Liver (tissue), 3 donors: ENCODE measurements at regions not wholly inside any gene's neighbourhood (a gene's known extent, or its start where the extent isn't known, plus 50 kb on each side); places are given as distances from the start of the nearest gene placed in this dataset.

ENCODE experiments used
- EGR1 ChIP-seq, 2 donors: IDR thresholded peaks; 2 replicates each; pipeline ENCODE4 v1.6.1; 2016 to 2018; ENCODE audit warnings: antibody characterized with exemption in 2 of 2, low read depth in 2 of 2
- TF ChIP-seq, protein P1 (sequence below): fragments of 150-350 bp; IDR thresholded peaks from 2 replicates; pipeline ENCODE4 v1.5.1; 2017; ENCODE audit warnings: improper control_type of control experiment, low read depth, low read length; ENCODE audit not compliant: missing input control
- donor health status: healthy.
- donor health status: healthy.

DNA sequence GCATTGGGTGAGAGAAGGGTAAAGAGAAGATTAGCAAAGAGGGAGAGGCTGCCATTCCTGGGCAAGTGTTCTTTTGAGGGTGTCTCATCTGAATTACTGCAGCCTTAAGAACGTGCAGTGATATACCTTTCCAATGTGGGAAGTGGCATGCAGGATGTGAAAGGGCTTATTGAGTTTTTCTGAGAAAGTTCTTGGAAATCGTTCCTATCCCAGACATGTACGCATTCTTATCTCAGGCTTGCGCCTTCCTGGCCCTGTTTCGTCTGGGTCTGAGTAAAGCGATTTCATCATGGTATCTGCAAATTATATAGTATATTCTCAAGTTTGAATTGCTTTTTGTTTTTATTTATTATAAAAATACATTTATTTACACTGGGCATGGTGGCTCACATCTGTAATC lies 699.8 kb downstream of the TRAM1L1 start:
- TF ChIP-seq, protein P1, sequence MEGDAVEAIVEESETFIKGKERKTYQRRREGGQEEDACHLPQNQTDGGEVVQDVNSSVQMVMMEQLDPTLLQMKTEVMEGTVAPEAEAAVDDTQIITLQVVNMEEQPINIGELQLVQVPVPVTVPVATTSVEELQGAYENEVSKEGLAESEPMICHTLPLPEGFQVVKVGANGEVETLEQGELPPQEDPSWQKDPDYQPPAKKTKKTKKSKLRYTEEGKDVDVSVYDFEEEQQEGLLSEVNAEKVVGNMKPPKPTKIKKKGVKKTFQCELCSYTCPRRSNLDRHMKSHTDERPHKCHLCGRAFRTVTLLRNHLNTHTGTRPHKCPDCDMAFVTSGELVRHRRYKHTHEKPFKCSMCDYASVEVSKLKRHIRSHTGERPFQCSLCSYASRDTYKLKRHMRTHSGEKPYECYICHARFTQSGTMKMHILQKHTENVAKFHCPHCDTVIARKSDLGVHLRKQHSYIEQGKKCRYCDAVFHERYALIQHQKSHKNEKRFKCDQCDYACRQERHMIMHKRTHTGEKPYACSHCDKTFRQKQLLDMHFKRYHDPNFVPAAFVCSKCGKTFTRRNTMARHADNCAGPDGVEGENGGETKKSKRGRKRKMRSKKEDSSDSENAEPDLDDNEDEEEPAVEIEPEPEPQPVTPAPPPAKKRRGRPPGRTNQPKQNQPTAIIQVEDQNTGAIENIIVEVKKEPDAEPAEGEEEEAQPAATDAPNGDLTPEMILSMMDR: no peak
- TF ChIP-seq EGR1 (IDR thresholded peaks at IDR 0.05; ENCODE audit: low read depth in 2 of 2): no peak
